GF-D8 (cell line): ENCODE measurements at regions not wholly inside any gene's neighbourhood (a gene's known extent, or its start where the extent isn't known, plus 50 kb on each side); places are given as distances from the start of the nearest gene placed in this dataset.

Experiments used
- DNase-seq: peaks from one replicate; lab custom pipeline; 2025; lab: John Stamatoyannopoulos, UW

DNA sequence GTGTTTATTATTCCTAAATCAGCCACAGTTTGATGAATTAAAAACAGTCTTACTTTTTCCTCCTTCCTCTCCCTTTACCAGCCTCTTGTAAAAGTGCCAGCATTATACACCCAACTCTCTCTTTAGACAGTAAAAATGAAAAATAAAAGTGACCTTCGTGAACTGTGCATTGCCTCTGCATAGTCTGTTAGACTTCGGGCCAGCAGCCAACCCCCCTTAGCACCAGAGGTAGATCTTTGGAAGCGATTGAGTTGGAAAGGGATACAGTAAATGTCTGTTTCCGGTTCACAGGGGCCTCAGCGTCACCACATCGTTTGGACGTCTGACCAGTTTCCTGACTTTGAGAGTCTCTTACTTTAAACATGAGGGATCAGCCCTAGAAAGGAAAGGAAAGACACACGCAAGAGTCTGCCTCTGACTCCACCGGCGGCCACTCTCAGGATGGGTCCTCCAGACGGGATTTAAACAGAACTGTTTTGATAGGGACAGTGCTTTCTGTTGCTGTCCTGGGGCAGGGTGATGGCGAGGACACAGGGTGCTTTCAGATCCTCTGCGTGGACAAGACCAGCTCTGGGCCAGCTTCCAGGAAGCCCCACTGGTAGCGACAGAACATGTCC, 206.6 kb upstream of the PREP start:
- no peak for DNase-seq

DNA sequence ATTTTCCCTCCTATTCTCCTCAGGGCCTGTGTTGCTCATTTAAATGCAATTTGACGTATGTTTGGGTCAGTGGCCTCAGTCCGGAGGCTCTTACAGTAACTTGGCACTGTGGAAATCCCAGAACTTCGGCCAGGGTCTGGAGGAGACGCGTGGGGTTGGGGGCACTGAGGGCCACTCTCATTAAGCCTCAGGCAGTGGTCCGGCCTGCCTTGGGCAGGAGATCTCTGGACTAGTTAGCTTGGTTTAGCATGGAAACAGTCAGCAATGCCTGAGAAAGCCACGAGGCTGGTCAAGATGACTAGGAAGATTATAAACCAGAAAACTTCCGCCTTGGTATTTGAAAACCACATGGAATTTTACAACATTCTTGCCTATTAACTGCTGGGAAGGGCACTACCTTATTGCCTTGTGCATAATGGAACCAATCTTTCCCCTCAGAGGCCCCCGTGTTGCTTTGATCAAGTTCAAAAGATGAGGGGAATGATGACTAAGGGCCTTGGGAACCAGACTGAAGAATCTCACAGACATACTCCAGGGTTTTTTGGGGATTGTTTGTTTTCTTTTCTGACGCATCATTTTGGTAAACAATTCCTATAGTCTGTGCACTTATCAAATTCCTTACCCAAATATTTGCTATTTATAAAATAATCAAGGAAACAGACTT, 206.0 kb upstream of the PREP start:
- DNase-seq = no peak

DNA sequence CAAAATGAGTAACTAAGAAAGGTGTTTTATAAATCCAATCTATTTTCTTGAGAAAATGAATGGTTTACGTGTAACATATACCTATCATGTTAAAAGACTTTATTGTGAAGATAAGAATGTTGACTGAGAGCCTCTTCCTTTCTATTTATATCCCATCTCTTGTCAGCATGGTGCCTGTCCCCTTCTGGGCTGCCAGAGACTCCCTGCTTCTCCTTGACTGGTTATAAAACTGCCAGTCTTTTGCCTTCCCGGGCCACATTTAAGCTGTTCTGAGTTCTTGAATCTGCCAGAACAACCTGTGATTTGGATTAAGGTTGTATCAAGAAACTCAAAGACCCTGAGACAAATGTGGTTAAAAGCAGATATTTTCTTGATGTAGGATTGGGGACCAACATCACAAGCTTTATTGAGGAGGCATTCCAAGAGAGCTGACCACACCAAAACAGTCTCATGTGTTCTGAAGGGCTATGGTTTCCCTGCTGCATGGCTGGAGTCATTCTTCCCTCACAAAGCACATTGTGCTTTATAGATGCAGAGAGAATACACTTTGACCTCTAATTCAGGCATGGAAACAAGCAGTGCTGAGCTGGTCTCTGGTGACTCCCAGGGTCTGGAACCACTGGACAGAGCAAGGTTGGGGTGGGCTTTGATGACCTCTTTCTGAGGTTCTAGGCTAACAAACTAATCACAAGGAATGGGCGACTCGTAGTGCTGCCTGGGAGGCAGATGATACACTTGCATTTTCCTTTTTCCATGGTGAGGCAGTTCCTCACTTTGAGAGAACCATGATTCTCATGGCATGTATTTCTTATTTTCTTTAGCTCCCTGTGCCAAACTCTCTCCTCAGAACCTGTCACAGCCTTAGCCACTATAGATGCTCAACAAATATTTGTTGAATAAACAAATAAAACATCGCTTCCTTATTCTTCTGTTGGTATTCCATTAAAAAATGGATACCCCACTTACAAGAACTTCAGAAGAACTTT, 205.0 kb upstream of the PREP start:
- DNase-seq = no peak

DNA sequence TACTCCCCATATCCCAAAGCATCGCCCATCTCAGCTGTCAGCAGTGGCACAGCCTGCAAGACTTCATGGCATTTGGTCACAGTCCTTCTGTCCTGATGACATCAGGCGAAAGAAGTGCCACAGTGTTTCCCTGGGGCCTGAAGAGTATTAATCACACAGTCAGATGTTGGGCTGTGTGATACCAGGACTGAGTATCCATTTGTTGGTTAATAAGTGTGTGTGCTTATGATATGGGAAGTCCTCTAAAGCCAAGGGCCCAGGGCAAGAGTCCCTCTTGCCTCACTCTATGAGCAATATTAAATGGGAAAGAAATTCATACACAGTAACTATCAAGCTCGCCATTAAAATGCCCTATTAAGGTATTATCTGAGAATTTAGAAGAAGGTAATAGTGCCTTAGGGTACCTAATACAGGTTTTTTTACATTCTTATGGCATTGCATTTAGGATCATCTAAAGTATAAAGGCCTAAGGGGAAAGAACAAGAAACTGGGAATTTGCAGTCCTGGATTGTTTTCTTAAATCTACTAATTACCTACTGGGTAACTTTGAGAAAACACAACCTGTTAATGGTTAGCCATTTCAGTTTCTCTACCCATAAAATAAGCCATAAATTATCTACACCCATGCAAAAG, 204.1 kb upstream of the PREP start:
- DNase-seq = no peak

DNA sequence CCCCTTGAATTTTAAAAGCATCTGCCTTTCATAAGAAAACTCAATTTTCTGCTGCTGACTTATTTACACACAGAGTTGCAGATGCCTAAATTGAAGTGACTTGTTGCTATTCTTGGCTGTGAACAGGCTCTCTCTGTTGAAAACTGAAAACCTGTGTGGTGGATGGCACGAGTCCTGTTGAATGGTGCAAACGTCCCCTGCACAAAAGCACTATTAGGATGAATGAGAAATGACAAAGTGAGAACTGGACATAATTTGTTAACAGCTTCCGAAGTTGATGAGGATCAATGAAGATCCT, 201.7 kb upstream of the PREP start:
- DNase-seq = no peak

DNA sequence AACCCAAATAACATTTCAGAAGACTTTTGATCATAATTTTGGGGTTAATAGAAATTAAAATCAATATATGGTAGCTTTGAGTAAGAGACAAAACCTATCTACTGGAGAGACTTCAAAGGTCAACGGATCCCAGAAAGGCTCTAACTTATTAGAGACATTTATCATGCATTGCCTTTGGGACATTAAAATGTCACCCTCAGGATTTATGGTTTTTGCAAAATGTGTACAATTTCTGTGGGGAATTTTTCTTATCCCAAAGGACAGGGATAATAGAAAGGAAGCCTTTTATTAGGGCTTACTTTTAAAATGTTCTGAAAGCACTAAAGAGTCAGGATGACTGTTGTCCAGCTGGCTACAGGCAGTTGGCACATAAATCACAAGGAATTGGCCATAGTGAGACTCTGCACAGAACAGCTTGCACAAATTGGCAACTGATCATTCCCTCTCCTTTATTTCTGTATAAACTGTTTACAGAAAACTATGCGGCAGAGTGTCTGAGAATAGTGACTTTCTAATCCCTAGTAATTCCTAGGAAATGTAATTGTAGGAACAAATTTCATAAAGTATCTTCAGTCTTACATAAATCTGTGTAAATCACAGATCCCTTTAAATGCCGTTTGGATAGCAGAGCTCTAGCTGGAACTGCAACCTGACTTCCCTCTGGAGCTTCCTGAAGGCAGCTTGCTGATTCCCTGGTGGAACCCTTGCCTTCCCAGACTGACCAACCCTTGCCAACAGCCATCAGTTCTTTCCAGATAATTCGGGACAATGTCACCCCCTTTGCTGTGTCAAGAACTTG, 201.1 kb upstream of the PREP start:
- DNase-seq = no peak

DNA sequence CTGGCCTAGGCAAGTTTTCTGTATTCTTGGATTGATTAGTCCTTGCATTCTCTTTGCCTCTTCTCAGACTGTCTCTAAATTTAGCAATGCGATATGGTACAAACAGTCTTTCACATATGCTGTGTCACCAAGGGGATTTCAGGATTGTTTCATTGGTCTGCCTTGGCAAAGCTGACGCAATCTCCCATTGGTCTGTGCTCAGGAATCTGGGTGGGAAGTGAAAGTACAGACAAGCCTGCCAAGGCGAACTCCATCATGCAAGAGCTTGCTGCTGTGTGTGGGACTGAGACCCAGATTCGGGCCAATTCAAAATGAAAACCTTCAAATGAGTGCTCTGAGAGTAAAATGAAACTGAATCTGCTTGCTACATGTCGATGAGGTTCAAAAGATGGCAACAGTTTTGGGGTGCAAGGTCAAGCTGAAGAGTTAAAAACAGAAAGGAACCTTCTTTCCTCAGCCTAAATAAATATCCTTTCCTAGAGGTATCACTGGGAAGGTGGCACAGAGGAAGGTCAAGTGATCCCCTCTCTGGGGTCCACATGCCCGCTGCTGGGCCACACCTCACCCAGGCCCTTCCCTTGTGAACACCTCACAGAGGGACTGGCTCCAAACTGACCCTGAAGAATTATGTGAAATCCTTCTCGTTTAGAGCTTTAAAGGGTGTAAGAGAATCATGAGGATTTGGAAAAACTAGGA, 198.8 kb upstream of the PREP start:
- DNase-seq = no peak

DNA sequence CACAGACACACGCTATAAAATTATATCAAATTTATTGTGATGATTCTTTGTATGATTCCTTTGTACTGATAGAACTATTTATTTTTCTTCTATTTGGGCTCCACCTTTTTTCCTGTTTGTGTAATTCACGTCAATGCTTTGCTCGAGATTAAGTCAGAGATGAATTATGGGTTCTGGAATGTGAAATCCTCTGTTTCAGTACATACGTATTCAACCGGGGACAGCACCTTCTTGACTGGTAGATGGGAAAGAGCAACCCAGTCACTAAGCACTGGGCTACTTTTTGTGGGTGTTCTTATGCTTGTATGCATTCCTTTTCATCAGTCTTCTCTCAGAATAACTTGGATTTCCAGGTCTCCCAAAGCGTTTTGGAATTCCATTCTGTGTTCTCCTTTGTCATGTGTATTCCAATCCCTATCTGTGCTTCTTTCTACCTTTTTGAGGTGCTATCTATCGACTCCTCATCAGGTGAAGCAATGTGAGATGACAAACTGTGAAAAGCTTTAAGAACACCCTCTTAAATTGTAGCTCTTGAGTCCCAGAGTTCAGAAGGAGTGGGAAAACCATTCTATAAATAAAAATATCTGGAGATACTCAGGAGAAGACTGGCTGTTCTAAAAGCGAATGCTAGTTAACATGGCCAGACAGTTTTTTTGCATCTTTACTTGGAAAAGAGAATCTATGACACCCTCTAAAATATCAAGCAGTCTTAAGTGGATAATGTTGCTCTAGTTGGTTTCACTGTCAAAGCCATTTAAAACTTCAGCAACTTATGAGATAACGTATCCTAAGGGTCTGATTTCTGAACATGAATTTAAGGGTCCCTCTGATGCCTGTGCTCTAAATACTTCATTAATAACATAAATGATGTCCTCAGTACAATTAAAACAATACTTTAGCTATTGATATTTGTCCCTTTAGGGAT, 197.7 kb upstream of the PREP start:
- DNase-seq = no peak

DNA sequence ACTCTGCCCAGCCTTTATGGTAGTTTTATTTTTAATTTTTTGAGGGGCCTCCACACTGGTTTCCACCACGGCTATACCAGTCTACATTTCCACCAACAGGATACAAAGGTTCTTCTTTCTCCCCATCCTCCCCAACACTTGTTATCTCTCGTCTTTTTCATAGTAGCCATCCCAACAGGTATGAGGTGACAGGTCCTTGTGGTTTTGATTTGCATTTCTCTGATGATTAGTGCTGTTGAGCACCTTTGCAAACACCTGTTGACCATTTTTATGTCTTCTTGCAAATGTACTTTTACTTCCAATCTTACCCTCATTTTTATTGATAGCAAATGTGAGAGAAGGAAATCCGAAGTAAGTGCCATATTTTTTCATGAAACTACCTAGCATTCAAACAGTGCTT, 195.4 kb upstream of the PREP start:
- no peak for DNase-seq

DNA sequence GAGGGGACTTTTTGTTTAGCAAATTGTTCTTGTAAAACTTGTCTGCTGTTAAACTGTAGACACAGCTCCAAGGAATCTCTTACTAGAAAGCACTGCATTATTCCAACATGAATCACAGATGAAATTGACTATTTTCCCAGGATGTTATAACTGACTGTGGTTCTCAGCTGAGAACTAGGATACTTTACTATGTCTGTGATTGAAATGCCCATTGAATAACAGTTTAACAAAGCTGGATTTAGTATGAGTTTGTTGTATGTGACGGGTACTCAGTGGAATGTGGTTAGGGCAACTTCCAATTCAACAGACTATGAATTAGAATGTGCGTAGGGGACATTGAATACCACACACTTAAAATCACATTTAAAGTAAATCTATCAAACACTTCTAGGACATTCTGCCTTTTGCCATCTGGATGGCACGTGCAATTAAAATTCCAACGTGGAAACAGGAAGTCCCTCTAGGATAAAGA, 193.4 kb upstream of the PREP start:
- DNase-seq = no peak

DNA sequence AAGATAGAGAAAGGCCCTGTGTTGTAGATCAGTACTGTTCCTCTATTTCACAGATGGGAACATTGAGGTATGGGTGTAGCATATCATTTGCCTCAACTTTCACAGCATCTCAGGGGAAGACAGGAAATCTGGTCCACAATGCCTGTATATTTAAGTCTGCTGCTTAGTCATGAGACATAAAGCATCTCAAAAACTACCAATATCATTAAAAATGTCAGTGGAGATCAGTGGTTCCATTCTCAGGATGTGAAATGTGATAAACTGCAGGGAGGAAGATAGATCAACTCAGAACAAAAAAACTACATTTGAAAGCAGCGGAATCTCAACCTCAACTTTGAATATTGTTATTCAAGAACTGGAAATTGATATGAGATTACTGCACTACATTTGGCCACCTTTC, 192.9 kb upstream of the PREP start:
- no peak for DNase-seq

DNA sequence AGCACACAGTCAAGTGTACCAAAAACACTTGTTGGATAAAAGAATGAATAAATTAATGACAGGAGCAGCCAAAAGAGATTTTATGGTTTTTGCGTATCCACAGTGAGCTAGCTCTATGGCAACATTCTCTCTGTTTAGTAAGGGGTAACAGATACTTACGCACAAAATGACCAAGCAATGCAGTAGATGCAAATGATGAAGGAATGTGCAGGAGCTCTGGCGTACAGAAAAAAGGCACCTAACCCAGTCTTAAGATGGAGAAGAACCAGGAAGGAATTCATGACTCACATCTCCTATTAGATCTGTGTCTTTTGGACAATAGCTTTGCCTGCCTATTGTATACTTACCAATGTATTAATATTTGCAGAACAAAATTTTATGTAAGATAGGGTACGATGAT, 191.9 kb upstream of the PREP start:
- no peak for DNase-seq

DNA sequence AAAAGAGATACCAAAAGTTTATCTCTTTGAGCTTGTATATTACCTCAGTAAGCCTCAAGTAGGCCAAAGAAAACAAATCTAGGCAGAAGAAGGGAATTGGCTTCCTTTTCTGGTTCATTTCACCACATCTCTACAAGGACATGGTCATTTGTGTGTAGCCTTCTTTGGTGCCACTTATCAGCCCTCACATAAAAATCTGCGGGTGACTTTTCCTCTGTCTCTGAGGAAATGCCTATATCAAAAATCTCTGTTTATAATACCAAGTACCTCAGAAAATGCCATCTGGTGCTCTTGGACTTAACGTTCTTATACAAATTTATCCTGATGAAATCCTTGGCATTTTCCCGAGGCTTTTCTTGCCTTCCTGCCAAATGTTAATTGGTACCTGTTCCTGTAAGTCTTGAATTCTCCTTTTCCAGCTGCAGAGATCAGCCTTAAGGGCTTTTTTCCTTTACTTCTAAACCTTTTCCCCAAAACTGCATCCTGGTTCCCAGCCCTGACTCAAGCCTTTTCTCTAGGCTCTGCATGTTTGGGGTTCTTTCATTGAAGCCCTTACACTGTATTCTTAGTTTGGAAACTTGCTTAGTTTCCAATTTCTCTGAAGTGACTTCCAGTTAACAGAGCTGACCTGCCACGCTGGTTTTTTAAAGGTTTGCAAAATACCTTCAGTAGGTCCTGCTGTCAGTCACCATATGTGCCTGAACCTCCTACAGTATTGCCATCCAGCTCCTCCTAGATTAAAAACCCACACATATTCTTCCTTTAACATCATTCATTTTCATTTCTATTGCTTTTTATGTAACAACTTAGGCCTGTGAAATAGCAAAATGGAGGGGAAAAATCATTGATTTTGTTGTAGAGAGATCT, 191.2 kb upstream of the PREP start:
- DNase-seq = no peak

DNA sequence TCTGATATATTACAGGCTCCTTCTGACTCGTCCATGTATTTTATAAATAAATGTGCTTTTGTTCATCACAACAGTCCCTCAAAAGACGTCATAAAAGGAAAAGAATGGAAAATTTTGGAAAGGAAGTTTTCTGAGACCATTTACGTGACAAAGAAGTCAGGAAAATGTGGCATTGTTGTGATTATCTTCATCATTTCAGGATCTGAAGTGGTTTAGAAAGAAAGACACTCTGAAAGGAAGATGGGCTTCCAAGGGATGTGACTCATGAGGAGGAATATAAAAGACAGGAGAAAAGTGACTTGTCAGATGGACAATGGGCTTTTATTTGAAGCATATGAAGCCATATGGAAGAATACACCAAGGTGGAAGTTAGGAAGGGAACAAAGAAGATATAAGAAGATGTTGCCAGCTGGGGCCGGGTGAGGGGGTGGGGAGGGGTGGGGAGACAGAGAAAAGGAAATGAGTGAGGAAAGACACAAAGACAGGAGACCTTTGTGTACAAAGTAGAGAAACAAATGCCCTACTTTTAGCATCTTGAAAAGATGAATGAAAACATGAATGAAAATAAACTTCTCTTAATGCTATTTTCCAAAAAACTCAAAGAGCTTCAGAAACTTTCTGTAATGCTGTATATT, 190.3 kb upstream of the PREP start:
- DNase-seq = no peak

DNA sequence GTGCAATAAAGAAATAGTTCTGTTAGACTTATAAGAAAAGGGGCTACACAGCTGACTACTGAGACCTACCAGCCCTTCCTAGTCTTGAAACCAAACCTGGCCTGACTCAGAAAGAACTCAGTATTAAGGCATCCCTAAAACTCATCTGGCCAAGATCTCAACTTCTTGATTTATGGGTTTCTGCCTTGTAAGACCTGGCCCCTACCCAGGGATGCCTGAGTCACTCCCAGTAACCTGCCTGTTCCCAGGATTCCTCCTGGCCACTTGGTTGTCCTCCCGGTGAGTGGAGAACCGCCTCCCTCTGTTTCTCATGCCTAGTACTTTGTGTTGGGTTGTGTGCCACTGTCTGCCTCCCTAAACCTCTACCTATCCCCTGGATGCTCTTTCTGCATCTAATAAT, 189.4 kb upstream of the PREP start:
- no peak for DNase-seq

DNA sequence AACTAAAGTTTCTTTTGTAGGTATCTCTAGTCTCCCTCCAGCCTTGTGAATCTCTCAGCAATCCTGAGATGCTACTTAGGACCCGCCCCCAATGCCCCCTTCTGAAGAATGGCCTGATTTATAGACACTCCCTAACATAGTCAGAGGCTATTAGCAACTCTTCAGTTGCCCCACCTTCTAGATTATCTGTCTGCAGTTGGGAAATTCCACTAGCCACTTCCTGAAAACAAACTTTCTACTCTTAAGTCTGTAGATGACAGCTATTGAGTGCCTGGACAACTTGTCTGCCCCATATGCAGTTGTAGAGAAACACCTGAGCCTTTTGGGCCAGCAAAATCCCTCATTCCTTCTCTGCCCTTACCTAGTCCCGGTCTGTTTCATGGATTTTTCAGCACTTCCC, 188.2 kb upstream of the PREP start:
- peak; percentile 27 for DNase-seq

DNA sequence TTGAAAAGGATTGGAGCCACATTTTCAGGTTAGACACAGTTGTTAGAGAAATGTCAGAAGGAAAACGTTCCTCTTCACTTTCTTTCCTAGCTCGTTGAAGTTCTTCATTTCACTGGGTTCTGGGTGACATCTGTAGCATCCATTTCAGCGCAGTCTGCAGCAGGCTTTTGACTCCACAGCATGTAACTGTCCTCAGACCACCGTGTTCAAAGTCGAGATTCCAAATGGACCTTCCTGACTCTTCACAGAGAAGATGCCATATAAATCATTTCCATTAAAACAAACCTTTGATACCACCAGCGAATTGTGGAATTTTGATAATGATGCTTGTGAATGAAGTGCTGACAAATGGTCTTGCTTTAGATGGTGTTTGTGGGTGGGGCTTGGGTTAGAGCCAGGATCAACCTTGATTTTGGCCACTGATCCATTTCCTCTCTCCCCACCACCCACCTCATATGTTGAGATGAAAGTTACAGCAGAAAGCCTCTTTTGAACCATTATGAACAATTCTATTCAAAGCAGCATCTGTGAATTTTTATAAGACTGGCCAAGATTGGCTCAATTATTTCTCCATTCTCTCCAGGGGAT, 185.3 kb upstream of the PREP start:
- no peak for DNase-seq
